MM.1S (cell line): ENCODE measurements at regions not wholly inside any gene's neighbourhood (a gene's known extent, or its start where the extent isn't known, plus 50 kb on each side); places are given as distances from the start of the nearest gene placed in this dataset.

Experiments
- DNase-seq: peaks from one replicate; pipeline ENCODE4 v3.0.0-alpha.2; 2015
- H2AFZ ChIP-seq: fragments of 300-600 bp; sonication (generic); 2 replicates; pipeline ENCODE4 v1.6.0; 2016; ENCODE audit warnings: antibody characterized with exemption, low read length
- H3F3A ChIP-seq: fragments of 300-600 bp; sonication (generic); 2 replicates; pipeline ENCODE4 v1.6.1; 2016; ENCODE audit warnings: mild to moderate bottlenecking, antibody characterized with exemption, low read length, moderate library complexity, mixed read lengths; ENCODE audit not compliant: insufficient read depth
- H3K27ac ChIP-seq: fragments of 300-600 bp; sonication (generic); 2 replicates; pipeline ENCODE4 v1.5.1; 2016; ENCODE audit warnings: mild to moderate bottlenecking, low read length
- H3K27me3 ChIP-seq: fragments of 300-600 bp; sonication (generic); replicated peaks from 2 replicates; pipeline ENCODE4 v1.6.0; 2016; ENCODE audit warnings: low read length; ENCODE audit not compliant: insufficient read depth
- H3K36me3 ChIP-seq: fragments of 300-600 bp; sonication (generic); replicated peaks from 2 replicates; pipeline ENCODE4 v1.6.1; 2016; ENCODE audit warnings: mild to moderate bottlenecking, low read length, mixed read lengths; ENCODE audit not compliant: insufficient read depth
- H3K4me1 ChIP-seq: fragments of 300-600 bp; sonication (generic); 2 replicates; pipeline ENCODE4 v1.6.1; 2016; ENCODE audit warnings: low read length, mixed read lengths
- H3K4me2 ChIP-seq: fragments of 300-600 bp; sonication (generic); 2 replicates; pipeline ENCODE4 v1.6.0; 2016; ENCODE audit warnings: low read depth, low read length
- H3K4me3 ChIP-seq: fragments of 300-600 bp; sonication (generic); 2 replicates; pipeline ENCODE4 v1.5.1; 2016; ENCODE audit warnings: low read length, mixed read lengths
- H3K79me2 ChIP-seq: fragments of 300-600 bp; sonication (generic); 2 replicates; pipeline ENCODE4 v1.6.1; 2016; ENCODE audit warnings: mixed run types, low read length, mixed read lengths
- H3K9ac ChIP-seq: fragments of 300-600 bp; sonication (generic); 2 replicates; pipeline ENCODE4 v1.6.1; 2016; ENCODE audit warnings: low read length, mixed read lengths
- H3K9me2 ChIP-seq: fragments of 300-600 bp; sonication (generic); replicated peaks from 2 replicates; pipeline ENCODE4 v1.6.1; 2016; ENCODE audit warnings: mild to moderate bottlenecking, low read length, mixed read lengths; ENCODE audit not compliant: insufficient read depth
- H3K9me3 ChIP-seq: fragments of 300-600 bp; sonication (generic); replicated peaks from 2 replicates; pipeline ENCODE4 v1.6.1; 2016; ENCODE audit warnings: mild to moderate bottlenecking, low read length, mixed read lengths; ENCODE audit not compliant: insufficient read depth
- H4K20me1 ChIP-seq: fragments of 300-600 bp; sonication (generic); 2 replicates; pipeline ENCODE4 v1.6.1; 2016; ENCODE audit warnings: mild to moderate bottlenecking, low read length, moderate library complexity, mixed read lengths; ENCODE audit not compliant: insufficient read depth
- CTCF ChIP-seq: fragments of 300-600 bp; sonication (generic); IDR thresholded peaks from 2 replicates; pipeline ENCODE4 v1.5.1; 2016; ENCODE audit warnings: antibody characterized with exemption, low read length, mixed read lengths
- EZH2 ChIP-seq: fragments of 300-600 bp; sonication (generic); optimal IDR thresholded peaks from 2 replicates; pipeline ENCODE3; 2017; ENCODE audit warnings: low read depth, mild to moderate bottlenecking, antibody characterized with exemption, low read length, mixed read lengths
- EZH2phosphoT487 ChIP-seq: fragments of 300-600 bp; sonication (generic); IDR thresholded peaks from 2 replicates; pipeline ENCODE4 v1.6.1; 2018; ENCODE audit warnings: antibody characterized with exemption, low read length

GRCh38 chr2:105686588-105686987 is 58.1 kb upstream of the NCK2 start:
- DNase-seq = no peak
- H3F3A ChIP-seq = peaks cover 5% of the 10 kb centered on the region
- H2AFZ ChIP-seq = no peak overlapping the region
- H3K36me3 ChIP-seq = no peaks in the 10 kb centered on the region
- H3K9me3 ChIP-seq = no peaks in the 10 kb centered on the region
- H3K79me2 ChIP-seq = no peaks in the 10 kb centered on the region
- no peak overlapping the region for H3K4me3 ChIP-seq
- H3K27ac ChIP-seq = no peak overlapping the region
- no peaks in the 10 kb centered on the region for H4K20me1 ChIP-seq
- no peaks in the 10 kb centered on the region; the same call in 1 of the 2 replicates for H3K9me2 ChIP-seq
- TF ChIP-seq CTCF = no peak
- no peak for TF ChIP-seq EZH2phosphoT487
- TF ChIP-seq EZH2 = no peak
- no peak overlapping the region for H3K9ac ChIP-seq
- peaks cover 6% of the 10 kb centered on the region for H3K4me1 ChIP-seq
- H3K27me3 ChIP-seq = no peaks in the 10 kb centered on the region
- H3K4me2 ChIP-seq = no peak overlapping the region

- Histone ChIP-seq H3K4me2 (no peak overlapping the region), H3K27me3 (no peaks in the 10 kb centered on the region)
These were observed 61.7 kb upstream of the NCK2 start for GRCh38 chr2:105683011-105683492.

GRCh38 chr2:105682401-105682800 is 62.3 kb upstream of the NCK2 start:
- no peak overlapping the region for H3K9ac ChIP-seq
- H3K9me2 ChIP-seq = no peaks in the 10 kb centered on the region; the same call in 1 of the 2 replicates
- DNase-seq = no peak
- no peaks in the 10 kb centered on the region for H3K4me1 ChIP-seq
- H3K36me3 ChIP-seq = no peaks in the 10 kb centered on the region
- H2AFZ ChIP-seq = no peak overlapping the region
- H3K27ac ChIP-seq = no peak overlapping the region
- TF ChIP-seq EZH2 (no peak), EZH2phosphoT487 (no peak), CTCF (no peak)
- no peak overlapping the region for H3K4me2 ChIP-seq
- no peak overlapping the region for H3K4me3 ChIP-seq
- no peaks in the 10 kb centered on the region for H3K27me3 ChIP-seq
- no peaks in the 10 kb centered on the region for H4K20me1 ChIP-seq
- no peaks in the 10 kb centered on the region for H3F3A ChIP-seq
- no peaks in the 10 kb centered on the region for H3K79me2 ChIP-seq
- no peaks in the 10 kb centered on the region for H3K9me3 ChIP-seq

More at GRCh38 chr2:105683011-105683492, 61.7 kb upstream of the NCK2 start:
- Histone ChIP-seq H3K9me2 (no peaks in the 10 kb centered on the region; the same call in 1 of the 2 replicates), H2AFZ (no peak overlapping the region), H4K20me1 (no peaks in the 10 kb centered on the region), H3K27ac (no peak overlapping the region), H3K79me2 (no peaks in the 10 kb centered on the region), H3K36me3 (no peaks in the 10 kb centered on the region), H3K4me1 (no peaks in the 10 kb centered on the region), H3K4me3 (no peak overlapping the region), H3K9me3 (no peaks in the 10 kb centered on the region), H3K9ac (no peak overlapping the region), H3F3A (no peaks in the 10 kb centered on the region)
- no peak for DNase-seq
- no peak for TF ChIP-seq EZH2phosphoT487
- TF ChIP-seq CTCF = no peak
- TF ChIP-seq EZH2 = no peak
